ENCODE measurements at regions not wholly inside any gene's neighbourhood (a gene's known extent, or its start where the extent isn't known, plus 50 kb on each side); places are given as distances from the start of the nearest gene placed in this dataset.

DNA sequence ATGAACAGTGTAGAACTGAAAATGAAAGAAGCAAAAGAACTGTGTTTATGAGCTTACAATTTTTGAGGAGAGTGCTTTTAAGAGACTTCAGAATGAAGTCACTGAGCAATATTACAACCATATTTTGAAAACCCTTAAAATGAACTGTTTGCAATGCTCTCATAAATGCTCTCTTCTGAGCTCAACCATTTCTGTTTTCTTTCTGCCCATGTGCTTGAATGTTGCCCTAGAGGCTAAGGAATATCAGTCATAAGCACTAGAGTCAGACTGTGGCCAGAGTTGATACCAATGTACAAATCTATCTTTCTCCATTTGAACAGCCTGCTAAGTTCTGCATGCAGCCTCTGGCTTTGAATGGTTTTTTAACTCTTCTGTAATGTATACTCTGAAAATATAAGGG is 1092.8 kb downstream of the PCDH9 start:
- TF ChIP-seq, protein P1, sequence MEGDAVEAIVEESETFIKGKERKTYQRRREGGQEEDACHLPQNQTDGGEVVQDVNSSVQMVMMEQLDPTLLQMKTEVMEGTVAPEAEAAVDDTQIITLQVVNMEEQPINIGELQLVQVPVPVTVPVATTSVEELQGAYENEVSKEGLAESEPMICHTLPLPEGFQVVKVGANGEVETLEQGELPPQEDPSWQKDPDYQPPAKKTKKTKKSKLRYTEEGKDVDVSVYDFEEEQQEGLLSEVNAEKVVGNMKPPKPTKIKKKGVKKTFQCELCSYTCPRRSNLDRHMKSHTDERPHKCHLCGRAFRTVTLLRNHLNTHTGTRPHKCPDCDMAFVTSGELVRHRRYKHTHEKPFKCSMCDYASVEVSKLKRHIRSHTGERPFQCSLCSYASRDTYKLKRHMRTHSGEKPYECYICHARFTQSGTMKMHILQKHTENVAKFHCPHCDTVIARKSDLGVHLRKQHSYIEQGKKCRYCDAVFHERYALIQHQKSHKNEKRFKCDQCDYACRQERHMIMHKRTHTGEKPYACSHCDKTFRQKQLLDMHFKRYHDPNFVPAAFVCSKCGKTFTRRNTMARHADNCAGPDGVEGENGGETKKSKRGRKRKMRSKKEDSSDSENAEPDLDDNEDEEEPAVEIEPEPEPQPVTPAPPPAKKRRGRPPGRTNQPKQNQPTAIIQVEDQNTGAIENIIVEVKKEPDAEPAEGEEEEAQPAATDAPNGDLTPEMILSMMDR (IDR thresholded peaks at IDR 0.05), result no peak
- H3K9me3 ChIP-seq, result no peaks in the 10 kb centered on the region
- intact Hi-C loops (cut with DNase I), result no loop called here
- H3K4me3 ChIP-seq, result no peak overlapping the region
- no peak for DNase-seq
- no peak overlapping the region for H3K9ac ChIP-seq (ENCODE audit: low read depth in 2 of 2, low read length in 2 of 2)
- no peaks in the 10 kb centered on the region for H3K27me3 ChIP-seq
- no peaks in the 10 kb centered on the region for H3K4me1 ChIP-seq
- no peaks in the 10 kb centered on the region for H3K36me3 ChIP-seq
- H3K27ac ChIP-seq, result no peak overlapping the region

DNA sequence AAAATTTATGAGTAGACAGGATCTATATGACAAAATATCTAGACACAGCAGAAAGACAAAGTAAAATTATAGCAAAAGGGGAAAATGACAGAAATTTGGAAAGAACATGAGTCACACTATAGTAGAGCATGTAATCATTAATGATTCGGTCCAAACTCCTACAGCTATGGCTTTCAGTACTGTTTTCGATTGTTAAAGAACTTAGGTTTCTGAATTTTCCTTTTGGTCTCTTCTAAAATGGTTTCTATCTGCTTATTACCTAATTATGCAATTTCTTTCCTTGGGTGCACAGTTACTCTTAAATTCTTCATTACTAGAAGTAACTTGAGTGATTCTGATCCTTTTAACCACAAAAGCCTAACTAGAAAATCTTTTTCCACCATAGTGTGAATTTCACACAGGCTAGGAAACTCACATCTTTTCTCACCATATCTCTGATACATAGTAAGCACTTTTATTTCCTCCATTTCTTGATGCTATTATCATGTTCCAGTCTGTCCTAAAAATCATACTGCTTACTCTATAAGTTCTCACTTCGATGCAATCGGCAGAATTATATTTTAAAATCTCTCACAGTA is 1101.4 kb downstream of the PCDH9 start:
- TF ChIP-seq, protein P1 (IDR thresholded peaks at IDR 0.05), result no peak
- Histone ChIP-seq H3K27me3 (no peaks in the 10 kb centered on the region), H3K27ac (no peak overlapping the region), H3K4me3 (no peak overlapping the region), H3K4me1 (no peaks in the 10 kb centered on the region), H3K9ac (ENCODE audit: low read depth in 2 of 2, low read length in 2 of 2) (no peak overlapping the region), H3K9me3 (no peaks in the 10 kb centered on the region), H3K36me3 (no peaks in the 10 kb centered on the region)
- no peak for DNase-seq
- intact Hi-C loops (cut with DNase I), result no loop called here

DNA sequence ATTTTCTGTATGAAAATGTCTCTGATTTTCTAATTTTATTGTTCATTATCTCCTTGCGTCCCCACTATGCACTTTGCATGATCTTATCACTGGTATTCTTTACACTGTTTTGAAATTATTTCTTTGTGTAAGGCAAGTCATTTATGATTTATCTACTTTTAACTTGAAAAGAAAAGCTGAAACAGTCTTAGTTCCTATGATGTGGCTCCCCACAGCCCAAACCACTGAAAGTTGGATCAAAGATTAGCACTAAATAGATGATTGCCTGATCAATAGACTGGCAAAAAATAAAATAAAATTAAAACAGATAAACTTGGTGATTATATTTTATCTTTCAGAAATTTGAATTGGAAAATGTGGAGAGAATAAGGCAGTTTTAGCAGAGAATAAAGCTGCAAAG is 1101.9 kb downstream of the PCDH9 start:
- H3K36me3 ChIP-seq, result no peaks in the 10 kb centered on the region

DNA sequence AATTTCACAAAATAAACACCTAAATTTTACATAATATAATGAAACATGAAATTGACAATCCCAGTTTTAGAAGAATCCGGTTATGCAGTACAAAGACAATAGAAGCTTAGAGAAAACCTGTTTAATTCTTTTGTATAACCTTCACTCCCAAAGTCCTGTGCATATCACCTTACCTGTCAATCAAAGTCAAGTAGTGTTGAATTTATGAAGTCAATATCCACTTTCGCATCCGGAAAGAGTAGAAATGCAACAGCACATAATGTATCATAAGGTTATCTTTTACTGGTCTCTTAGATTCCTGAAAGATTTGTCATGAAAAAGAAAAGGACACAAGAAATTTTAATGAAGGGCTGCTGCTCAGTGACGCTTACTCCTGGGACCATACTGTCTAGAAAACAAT is 1112.6 kb downstream of the PCDH9 start:
- no peak for DNase-seq
- Histone ChIP-seq H3K9me3 (no peaks in the 10 kb centered on the region), H3K4me3 (no peak overlapping the region), H3K27me3 (no peaks in the 10 kb centered on the region), H3K27ac (no peak overlapping the region), H3K36me3 (no peaks in the 10 kb centered on the region), H3K9ac (ENCODE audit: low read depth in 2 of 2, low read length in 2 of 2) (no peak overlapping the region), H3K4me1 (no peaks in the 10 kb centered on the region)
- intact Hi-C loops (cut with DNase I), result no loop called here
- TF ChIP-seq, protein P1 (IDR thresholded peaks at IDR 0.05), result no peak

More for the DNA sequence above, 1101.9 kb downstream of the PCDH9 start:
- TF ChIP-seq, protein P1 (IDR thresholded peaks at IDR 0.05), result no peak
- no peaks in the 10 kb centered on the region for H3K4me1 ChIP-seq
- intact Hi-C loops (cut with DNase I), result no loop called here
- H3K27me3 ChIP-seq, result no peaks in the 10 kb centered on the region
- no peaks in the 10 kb centered on the region for H3K9me3 ChIP-seq
- DNase-seq, result no peak
- H3K27ac ChIP-seq, result no peak overlapping the region
- H3K4me3 ChIP-seq, result no peak overlapping the region
- H3K9ac ChIP-seq (ENCODE audit: low read depth in 2 of 2, low read length in 2 of 2), result no peak overlapping the region

DNA sequence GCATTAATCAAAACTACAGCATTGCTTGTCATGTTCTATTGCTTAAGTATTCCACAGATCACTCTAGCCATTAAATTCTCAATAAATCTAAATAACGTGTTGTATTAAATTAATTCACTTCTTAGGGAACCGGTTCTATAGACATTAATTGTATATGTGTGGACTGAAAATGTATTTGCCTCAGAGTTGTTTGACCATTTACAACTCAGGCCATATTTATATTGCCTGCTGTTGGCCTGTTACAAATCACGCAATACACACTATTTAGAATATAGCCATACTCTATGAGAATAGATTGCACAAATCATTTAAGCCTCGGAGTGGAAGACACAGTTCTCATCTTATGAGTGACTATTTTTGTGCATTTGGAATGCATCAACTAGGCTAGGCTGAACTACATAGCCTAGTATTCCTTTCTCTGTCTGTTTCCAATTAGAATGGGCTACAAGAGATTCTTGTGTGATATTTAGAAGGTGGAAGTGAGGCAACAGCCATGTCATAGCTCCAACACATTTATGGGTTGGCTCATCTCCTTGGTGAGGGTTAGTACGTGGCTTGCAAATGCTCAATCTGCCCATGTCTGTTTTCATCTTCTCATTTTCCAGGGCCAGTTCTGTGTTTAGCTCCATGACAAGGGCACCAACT is 1116.1 kb downstream of the PCDH9 start:
- H3K27me3 ChIP-seq, result no peaks in the 10 kb centered on the region
- H3K9ac ChIP-seq (ENCODE audit: low read depth in 2 of 2, low read length in 2 of 2), result no peak overlapping the region
- DNase-seq, result no peak
- H3K27ac ChIP-seq, result no peak overlapping the region
- no peaks in the 10 kb centered on the region for H3K4me1 ChIP-seq
- H3K36me3 ChIP-seq, result no peaks in the 10 kb centered on the region
- intact Hi-C loops (cut with DNase I), result no loop called here
- H3K9me3 ChIP-seq, result no peaks in the 10 kb centered on the region
- H3K4me3 ChIP-seq, result no peak overlapping the region
- TF ChIP-seq, protein P1 (IDR thresholded peaks at IDR 0.05), result no peak

Data from colonic mucosa (tissue), 4 donors.